AML-193 (cell line): ENCODE measurements at regions not wholly inside any gene's neighbourhood (a gene's known extent, or its start where the extent isn't known, plus 50 kb on each side); places are given as distances from the start of the nearest gene placed in this dataset.

Experiments used
- DNase-seq, 2 experiments: peaks; one replicate each; lab custom pipeline; 2025; lab: John Stamatoyannopoulos, UW

- no peak for DNase-seq
These were observed 218.7 kb upstream of the PPARGC1A start for GRCh38 chr4:24108567-24108966.

GRCh38 chr4:24105327-24106038, 215.6 kb upstream of the PPARGC1A start:
- DNase-seq, result no peak

GRCh38 chr4:24104158-24104565, 214.3 kb upstream of the PPARGC1A start:
- DNase-seq, result no peak

GRCh38 chr4:24103434-24104157, 213.7 kb upstream of the PPARGC1A start:
- no peak for DNase-seq

- DNase-seq, result no peak
These were observed 212.8 kb upstream of the PPARGC1A start for GRCh38 chr4:24102621-24103020.

GRCh38 chr4:24096603-24097002, 206.8 kb upstream of the PPARGC1A start:
- DNase-seq, result no peak

GRCh38 chr4:24094726-24095125, 204.9 kb upstream of the PPARGC1A start:
- no peak for DNase-seq

- DNase-seq, result no peak
These were observed 203.6 kb upstream of the PPARGC1A start for GRCh38 chr4:24093446-24093845.

- DNase-seq, result no peak
These were observed 201.9 kb upstream of the PPARGC1A start for GRCh38 chr4:24091639-24092233.

- no peak for DNase-seq
These were observed 200.1 kb upstream of the PPARGC1A start for GRCh38 chr4:24089851-24090534.

GRCh38 chr4:24080871-24081270, 191.0 kb upstream of the PPARGC1A start:
- DNase-seq, result no peak

- DNase-seq, result no peak
These were observed 188.6 kb upstream of the PPARGC1A start for GRCh38 chr4:24078347-24078962.

- DNase-seq, result no peak
These were observed 187.0 kb upstream of the PPARGC1A start for GRCh38 chr4:24076811-24077210.

GRCh38 chr4:24073948-24074347, 184.1 kb upstream of the PPARGC1A start:
- DNase-seq, result no peak

- DNase-seq, result no peak
These were observed 181.9 kb upstream of the PPARGC1A start for GRCh38 chr4:24071612-24072372.

GRCh38 chr4:24070117-24070516, 180.3 kb upstream of the PPARGC1A start:
- no peak for DNase-seq

- no peak for DNase-seq
These were observed 177.7 kb upstream of the PPARGC1A start for GRCh38 chr4:24067367-24068193.

GRCh38 chr4:24065974-24066373, 176.1 kb upstream of the PPARGC1A start:
- DNase-seq, result no peak

- DNase-seq, result no peak
These were observed 173.9 kb upstream of the PPARGC1A start for GRCh38 chr4:24063731-24064130.

GRCh38 chr4:24060932-24061331, 171.1 kb upstream of the PPARGC1A start:
- no peak for DNase-seq

GRCh38 chr4:24059839-24060238, 170.0 kb upstream of the PPARGC1A start:
- DNase-seq, result no peak
